Suprapubic skin (tissue), 4 donors: ENCODE measurements at regions not wholly inside any gene's neighbourhood (a gene's known extent, or its start where the extent isn't known, plus 50 kb on each side); places are given as distances from the start of the nearest gene placed in this dataset.

ENCODE experiments used
- POLR2A ChIP-seq, 2 donors: fragments of 450-650 bp; IDR thresholded peaks; one replicate each; pipeline ENCODE4 v1.6.1; 2017; ENCODE audit warnings: antibody characterized with exemption in 2 of 2, mild to moderate bottlenecking in 2 of 2, moderate library complexity in 2 of 2
- POLR2AphosphoS5 ChIP-seq, 3 donors: sonication (generic); formaldehyde crosslinking; IDR thresholded peaks; one replicate each; pipeline ENCODE4 v1.6.1; 2017; ENCODE audit warnings: antibody characterized with exemption in 3 of 3
- TF ChIP-seq, protein P1 (sequence below), 2 donors: fragments of 200-600 bp in 1 of 2; fragments of 450-650 bp in 1 of 2; sonication (generic) in 1 of 2; IDR thresholded peaks; one replicate each; pipeline ENCODE4 v1.5.1; 2016 to 2019; ENCODE audit warnings: antibody characterized with exemption in 2 of 2, mild to moderate bottlenecking in 1 of 2, moderate library complexity in 1 of 2

DNA sequence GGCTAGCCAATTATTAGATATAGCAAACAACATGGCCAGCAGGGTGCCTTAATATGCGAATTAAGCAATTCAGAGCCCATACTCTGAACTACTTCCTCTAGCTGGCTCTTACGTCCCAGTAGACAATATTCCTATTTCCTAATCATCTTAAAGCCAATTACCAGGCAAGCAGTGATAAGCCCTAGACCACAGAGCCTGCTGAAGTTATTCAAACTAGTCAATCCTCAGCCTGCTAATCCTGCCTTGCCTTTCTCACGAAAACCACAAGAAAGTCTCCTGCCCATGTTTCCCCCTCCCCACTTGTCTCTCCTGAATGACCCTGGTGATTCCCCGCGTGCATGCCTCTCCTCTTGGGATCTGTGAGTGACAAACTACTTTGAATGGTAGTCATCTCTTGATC lies 86.8 kb upstream of the CACNA2D1 start:
- TF ChIP-seq POLR2AphosphoS5 (IDR thresholded peaks at IDR 0.05) (no peak), POLR2A (IDR thresholded peaks at IDR 0.05) (no peak)
- TF ChIP-seq, protein P1, sequence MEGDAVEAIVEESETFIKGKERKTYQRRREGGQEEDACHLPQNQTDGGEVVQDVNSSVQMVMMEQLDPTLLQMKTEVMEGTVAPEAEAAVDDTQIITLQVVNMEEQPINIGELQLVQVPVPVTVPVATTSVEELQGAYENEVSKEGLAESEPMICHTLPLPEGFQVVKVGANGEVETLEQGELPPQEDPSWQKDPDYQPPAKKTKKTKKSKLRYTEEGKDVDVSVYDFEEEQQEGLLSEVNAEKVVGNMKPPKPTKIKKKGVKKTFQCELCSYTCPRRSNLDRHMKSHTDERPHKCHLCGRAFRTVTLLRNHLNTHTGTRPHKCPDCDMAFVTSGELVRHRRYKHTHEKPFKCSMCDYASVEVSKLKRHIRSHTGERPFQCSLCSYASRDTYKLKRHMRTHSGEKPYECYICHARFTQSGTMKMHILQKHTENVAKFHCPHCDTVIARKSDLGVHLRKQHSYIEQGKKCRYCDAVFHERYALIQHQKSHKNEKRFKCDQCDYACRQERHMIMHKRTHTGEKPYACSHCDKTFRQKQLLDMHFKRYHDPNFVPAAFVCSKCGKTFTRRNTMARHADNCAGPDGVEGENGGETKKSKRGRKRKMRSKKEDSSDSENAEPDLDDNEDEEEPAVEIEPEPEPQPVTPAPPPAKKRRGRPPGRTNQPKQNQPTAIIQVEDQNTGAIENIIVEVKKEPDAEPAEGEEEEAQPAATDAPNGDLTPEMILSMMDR (IDR thresholded peaks at IDR 0.05) = no peak
